NK-92 treated with Interleukin-12 subunit alpha and Interleukin-12 subunit beta, amount 100 ng/mL, for 24 hours (cell line): ENCODE measurements at regions not wholly inside any gene's neighbourhood (a gene's known extent, or its start where the extent isn't known, plus 50 kb on each side); places are given as distances from the start of the nearest gene placed in this dataset.

Source experiments
- DNase-seq: peaks from one replicate; lab custom pipeline; 2025; lab: John Stamatoyannopoulos, UW

DNA sequence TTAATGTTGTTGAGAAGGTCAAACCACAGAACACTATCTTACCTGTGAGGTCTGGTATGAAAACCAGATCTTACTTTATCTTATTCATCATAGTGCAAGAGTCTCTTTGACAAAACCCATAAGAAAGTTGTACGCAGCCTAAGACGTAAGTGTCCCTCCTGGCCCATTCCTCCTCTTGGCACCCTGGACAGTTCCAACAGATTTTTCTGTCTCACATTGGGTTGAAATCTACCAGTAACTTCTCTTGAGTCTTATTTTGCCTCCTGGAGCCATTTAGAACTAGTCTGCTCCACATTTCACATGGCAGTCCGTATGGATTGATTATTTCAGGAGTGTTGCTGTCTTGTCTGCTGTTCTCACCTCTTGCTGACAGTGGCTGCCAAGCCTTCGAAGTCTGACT, 498.4 kb downstream of the PDCD6IP start:
- no peak for DNase-seq

GRCh38 chr3:34298653-34299052, 500.2 kb downstream of the PDCD6IP start:
- DNase-seq = no peak

DNA sequence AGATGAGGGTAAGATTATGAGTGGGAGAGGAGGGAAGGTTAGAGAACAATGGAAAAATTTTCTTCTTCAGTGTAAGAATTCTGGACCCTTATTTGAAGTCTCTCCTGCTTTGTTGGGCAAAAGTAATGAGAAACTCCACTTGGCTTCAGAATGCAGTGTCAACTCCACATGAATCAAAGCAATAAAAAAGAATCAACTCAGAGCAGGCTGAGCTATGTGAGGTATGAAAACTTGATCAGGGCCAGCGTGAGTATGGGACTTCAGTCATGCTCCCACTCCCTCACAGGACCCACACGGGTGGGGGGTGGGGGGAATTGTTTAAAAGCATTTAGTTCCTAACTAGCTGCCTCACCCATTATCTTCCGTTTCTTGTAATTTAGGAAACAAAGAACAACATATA, 502.2 kb downstream of the PDCD6IP start:
- DNase-seq = no peak

- DNase-seq = no peak
These were observed 502.9 kb downstream of the PDCD6IP start for GRCh38 chr3:34301313-34301712.

GRCh38 chr3:34305266-34305665, 506.8 kb downstream of the PDCD6IP start:
- DNase-seq = no peak

DNA sequence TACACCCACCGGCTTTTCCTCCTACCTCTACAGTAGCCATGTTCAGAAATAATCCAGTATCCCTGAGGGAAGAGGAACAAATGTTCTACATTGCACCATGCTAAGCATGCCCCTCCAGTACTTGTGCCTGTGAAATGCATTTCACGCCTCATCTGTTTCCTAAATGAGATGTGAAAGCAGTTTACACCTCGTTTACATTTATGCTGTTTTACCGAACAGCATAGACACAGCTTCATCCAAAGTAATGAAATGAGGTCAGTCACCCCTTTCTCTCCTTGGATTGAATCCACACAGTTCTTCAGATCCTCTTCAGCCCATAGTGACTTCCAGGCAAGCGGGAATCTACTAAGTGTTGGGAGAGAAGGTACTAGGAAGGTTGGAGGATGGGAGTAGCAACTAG, 514.3 kb downstream of the PDCD6IP start:
- DNase-seq = no peak

DNA sequence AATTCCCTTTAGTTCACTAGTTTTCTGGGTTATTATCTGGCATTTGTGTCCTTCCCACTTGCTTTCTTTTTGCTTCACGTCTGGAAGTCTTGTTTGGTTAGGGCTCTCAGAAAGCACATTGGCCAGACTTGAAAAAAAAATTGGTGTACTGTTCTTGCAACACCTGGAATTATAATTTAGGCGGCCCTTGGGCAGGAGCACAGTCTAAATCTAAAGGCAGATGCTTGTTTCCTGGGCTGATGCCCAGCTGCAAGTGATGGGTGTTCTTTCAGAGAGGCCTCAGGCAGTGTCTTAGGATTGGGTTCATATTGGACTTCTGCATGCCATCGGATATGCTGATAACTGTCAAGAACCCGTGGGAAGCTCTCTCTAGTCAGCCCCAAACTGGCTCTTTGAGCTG, 521.5 kb downstream of the PDCD6IP start:
- DNase-seq = no peak

DNA sequence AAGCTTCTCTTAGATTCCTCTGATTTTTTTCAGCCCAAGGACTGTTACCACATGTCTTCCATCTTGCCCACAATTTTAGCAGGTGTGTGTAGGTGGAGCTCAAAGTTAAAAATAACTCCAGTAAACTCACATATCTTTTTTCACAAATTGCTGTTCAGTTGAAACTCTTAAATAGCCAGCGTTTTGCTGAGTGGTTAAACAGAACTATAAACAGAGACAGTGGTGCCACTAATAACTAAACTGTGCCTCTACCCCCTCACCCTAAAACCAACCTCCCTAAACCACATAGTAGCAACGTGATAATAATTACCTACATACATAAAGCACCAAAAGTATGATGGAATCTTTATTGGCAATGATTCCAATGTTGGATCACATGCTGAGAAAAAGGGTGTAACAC, 525.1 kb downstream of the PDCD6IP start:
- no peak for DNase-seq

GRCh38 chr3:34346656-34347055, 548.2 kb downstream of the PDCD6IP start:
- no peak for DNase-seq

DNA sequence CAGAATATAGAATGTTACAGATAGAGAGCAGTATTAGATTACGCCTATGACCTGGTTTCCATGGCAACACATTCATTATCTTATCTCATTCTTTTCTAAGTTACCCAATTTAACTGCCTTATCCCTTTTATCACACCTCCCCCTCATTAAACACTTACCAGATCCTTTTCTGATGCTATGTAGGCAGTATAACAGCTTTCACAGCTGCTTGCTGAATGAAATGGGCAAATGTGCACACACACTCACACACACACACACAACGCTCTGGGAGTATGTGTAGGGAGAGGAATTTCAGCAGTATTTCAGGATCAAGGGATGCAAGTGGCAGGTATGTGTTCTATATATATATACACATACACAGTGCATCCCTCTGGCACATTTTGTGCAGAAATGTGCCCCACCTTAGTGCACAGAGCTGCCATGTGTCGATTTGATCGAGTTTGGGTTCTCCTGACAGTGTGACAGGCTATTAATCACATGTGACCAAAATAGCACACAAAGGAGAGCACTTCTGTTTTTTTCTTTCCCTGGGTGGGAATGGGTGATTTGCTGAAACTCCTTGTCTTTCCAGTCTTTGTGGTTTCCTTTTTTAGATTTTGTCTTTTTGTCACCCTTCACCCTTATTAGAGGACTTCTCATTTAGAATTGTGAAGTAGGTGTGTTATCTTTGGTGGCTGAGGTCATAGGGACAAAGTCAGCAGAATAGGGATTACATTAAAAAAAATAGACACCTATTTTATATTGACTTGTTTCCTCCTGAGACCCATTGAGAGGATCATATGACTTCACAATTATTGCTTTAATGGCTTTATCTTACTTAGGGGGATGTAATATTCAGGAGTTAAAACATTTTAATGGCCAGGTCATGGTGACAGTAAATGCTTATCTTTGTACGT, 553.7 kb downstream of the PDCD6IP start:
- no peak for DNase-seq

- DNase-seq = no peak
These were observed 554.4 kb downstream of the PDCD6IP start for GRCh38 chr3:34352778-34353331.

GRCh38 chr3:34357461-34357860, 559.0 kb downstream of the PDCD6IP start:
- no peak for DNase-seq

- no peak for DNase-seq
These were observed 560.6 kb downstream of the PDCD6IP start for GRCh38 chr3:34359064-34359463.

DNA sequence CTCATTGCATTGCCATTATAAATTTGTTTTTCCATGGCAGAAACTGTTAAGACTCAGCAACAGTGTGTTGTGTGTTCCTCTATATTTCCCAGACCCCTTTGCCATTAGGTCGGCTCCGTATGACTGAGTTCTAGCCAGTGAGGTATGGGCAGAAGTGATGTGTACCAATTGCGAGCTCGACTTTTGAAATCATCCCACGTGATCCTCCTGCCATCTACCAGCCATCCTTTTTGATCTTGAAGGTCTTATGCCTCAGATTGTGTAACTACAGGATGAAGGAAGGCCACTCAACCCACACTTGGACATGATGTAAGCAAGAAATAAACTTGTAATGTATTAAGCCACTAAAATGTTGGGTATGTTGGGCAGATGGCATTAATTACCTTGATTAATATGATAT, 562.3 kb downstream of the PDCD6IP start:
- DNase-seq = no peak

DNA sequence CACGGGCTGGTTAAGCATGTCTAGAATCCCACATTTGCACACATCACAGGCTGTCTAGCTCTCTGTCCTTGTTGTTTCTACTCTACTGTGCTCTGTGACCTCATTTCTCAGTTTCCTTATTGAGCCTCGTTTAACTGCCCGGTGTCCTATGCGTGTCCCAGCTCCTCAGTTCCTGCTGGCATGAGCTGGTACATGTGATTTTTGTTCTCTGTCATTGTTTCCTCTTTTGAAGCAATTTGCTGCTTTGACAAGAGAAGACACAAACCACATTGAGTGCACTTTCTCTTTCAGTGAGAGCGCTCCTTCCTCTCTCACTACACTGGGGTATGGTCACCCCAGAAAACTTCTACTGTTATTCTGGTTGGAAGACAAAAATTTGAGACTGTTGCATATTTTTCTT, 563.5 kb downstream of the PDCD6IP start:
- DNase-seq = no peak

DNA sequence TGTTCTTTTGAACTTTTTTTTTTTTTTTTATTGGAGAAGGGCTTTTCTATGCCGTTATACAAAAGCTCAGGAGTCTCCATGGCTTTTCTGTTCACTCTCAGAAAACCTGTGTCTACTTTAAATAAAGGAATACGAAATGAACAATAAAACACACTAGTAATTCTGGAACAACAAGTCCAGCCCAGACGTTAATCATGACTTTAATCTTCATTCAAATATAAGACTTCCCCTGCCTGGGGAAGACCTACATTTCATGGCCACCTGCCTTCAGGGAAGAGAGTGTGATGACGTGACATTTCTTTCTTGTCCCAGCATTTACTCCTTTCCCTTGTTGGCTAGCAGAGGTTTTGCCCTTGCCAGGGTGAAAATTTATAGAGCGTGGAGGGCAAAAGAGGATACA, 564.5 kb downstream of the PDCD6IP start:
- DNase-seq = no peak

GRCh38 chr3:34363881-34364280, 565.5 kb downstream of the PDCD6IP start:
- DNase-seq = no peak

GRCh38 chr3:34364335-34364734, 565.9 kb downstream of the PDCD6IP start:
- DNase-seq = no peak

DNA sequence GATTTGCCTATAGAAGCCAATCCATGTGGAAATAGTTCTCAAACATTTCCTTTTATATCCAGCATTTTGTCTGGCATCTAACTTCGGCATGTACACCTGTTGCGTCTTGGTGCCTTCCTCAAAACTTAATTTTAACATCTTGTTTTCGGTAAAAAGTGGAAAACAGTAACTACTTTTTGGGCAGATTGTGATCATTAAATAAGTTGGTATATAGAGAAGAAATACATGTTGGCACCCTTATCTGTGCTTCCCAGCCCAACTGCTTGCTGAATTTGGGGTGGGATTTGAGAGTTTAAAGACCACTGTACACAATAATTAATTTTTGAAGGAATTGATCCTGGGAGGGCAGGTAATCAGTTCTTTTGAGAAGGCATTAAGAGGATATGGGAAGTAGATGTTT, 566.8 kb downstream of the PDCD6IP start:
- DNase-seq = no peak

DNA sequence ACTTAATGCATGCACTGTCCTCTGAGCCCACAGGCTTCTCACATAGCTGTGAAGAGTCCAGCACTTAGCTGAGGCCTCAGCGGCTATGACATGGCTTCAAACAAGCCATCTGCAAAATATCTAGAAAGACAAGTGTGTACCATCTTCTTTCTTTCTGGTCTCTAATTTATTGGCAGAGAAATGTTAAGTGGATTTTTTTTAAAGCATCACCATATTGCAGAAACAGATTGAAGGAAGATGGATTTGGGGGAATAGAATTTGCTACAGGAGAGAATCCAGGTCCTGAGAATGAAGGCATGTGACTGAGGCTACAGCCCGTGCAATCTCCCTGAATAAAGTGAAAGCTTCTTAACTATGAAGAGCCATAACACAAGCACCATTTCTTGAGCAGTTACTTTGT, 567.3 kb downstream of the PDCD6IP start:
- no peak for DNase-seq

GRCh38 chr3:34367521-34367920, 569.1 kb downstream of the PDCD6IP start:
- DNase-seq = no peak

DNA sequence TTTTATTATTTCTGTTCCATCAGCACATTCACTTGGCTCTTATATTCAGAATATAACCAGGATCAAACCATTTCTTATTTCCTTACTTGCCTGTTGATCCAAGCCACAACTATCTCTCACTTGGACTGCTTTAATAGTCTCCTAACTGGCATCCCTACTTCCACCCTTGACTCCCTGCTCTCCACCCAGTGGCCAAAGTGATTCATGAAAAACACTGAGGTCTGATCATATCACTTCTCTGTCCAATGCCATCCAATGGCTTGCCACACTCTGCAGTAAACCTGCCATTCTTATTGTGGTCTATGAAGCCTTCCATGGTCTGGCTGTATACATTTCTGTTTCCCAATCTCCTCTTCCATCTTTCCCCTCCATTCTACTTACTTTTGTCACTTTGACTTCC, 576.1 kb downstream of the PDCD6IP start:
- no peak for DNase-seq

- no peak for DNase-seq
These were observed 578.3 kb downstream of the PDCD6IP start for GRCh38 chr3:34376691-34377090.

- no peak for DNase-seq
These were observed 579.5 kb downstream of the PDCD6IP start for GRCh38 chr3:34377961-34378360.
